GM12878 (cell line): ENCODE measurements at regions not wholly inside any gene's neighbourhood (a gene's known extent, or its start where the extent isn't known, plus 50 kb on each side); places are given as distances from the start of the nearest gene placed in this dataset.

Experiments used
- ATAC-seq: fragments of 200-7000 bp; cut with Tn5 transposase; 3 replicates; pipeline ENCODE4 v1.9.1; 2020; ENCODE audit warnings: mild to moderate bottlenecking, moderate library complexity
- BruUV-seq: library from RNA; stranded (reverse); fragments of 400-500 nt; replicated peaks from 2 replicates; lab custom pipeline; 2021; lab: Mats Ljungman, UMichigan
- CTCF ChIA-PET: fragments of 300-600 bp; sonication (Branson Sonifier 250); formaldehyde crosslinking; extraction: SDS; loops from one replicate; lab custom pipeline; 2021; ENCODE audit warnings: inconsistent platforms; lab: Yijun Ruan, JAX
- POLR2A ChIA-PET: fragments of 350-600 bp; formaldehyde crosslinking; extraction: SDS; loops from one replicate; lab custom pipeline; 2021; ENCODE audit warnings: inconsistent platforms; lab: Charles Lee
- RAD21 ChIA-PET: fragments of 300-600 bp; sonication (Branson Sonifier 250); formaldehyde crosslinking; loops from one replicate; lab custom pipeline; 2023; ENCODE audit warnings: antibody characterized with exemption; ENCODE audit not compliant: unreplicated experiment; lab: Charles Lee
- SMC1A ChIA-PET: fragments of 300-600 bp; sonication (Branson Sonifier 250); formaldehyde crosslinking; loops from one replicate; lab custom pipeline; 2023; ENCODE audit not compliant: unreplicated experiment, uncharacterized antibody; lab: Charles Lee
- DNase-seq: peaks from one replicate; pipeline ENCODE4 v3.0.0-alpha.2; 2011; ENCODE audit warnings: low read depth, low spot score
- FAIRE-seq: peaks from 3 replicates; lab custom pipeline; 2011; peaks lifted over from hg19 to GRCh38; lab: Jason Lieb, UNC
- H2AFZ ChIP-seq: 2 replicates; pipeline ENCODE4 v1.6.0; 2011; ENCODE audit warnings: low read depth, low read length, control low read depth; ENCODE audit not compliant: control insufficient read depth
- H3K27ac ChIP-seq: 2 replicates; pipeline ENCODE4 v1.5.1; 2011; ENCODE audit warnings: control low read depth; ENCODE audit not compliant: control insufficient read depth, insufficient read depth
- H3K27me3 ChIP-seq, 2 experiments: replicated peaks in 1 of 2; 2 replicates each; pipeline versions ENCODE4 v1.6.0 to v1.6.1; 2011; ENCODE audit warnings: low read length in 1 of 2; ENCODE audit not compliant: control insufficient read depth in 2 of 2, insufficient read depth in 2 of 2
- H3K36me3 ChIP-seq, 2 experiments: 2 replicates each; pipeline ENCODE4 v1.5.1; 2011; ENCODE audit warnings: low read length in 1 of 2; ENCODE audit not compliant: control insufficient read depth in 2 of 2, insufficient read depth in 2 of 2
- H3K4me1 ChIP-seq: 2 replicates; pipeline ENCODE4 v1.6.1; 2011; ENCODE audit warnings: mild to moderate bottlenecking, low read length, moderate library complexity, mixed read lengths; ENCODE audit not compliant: control insufficient read depth, insufficient read depth
- H3K4me2 ChIP-seq: 2 replicates; pipeline ENCODE4 v1.6.0; 2011; ENCODE audit warnings: control low read depth; ENCODE audit not compliant: control insufficient read depth, insufficient read depth
- H3K4me3 ChIP-seq: fragments of 200-600 bp; sonication (generic); 2 replicates; pipeline ENCODE4 v1.5.1; 2016
- H3K79me2 ChIP-seq: 2 replicates; pipeline ENCODE4 v1.6.0; 2011; ENCODE audit warnings: low read length; ENCODE audit not compliant: control insufficient read depth, insufficient read depth
- H3K9ac ChIP-seq: 2 replicates; pipeline ENCODE4 v1.8.0; 2011; ENCODE audit warnings: low read length, control low read depth, mixed read lengths; ENCODE audit not compliant: control insufficient read depth, insufficient read depth
- H3K9me3 ChIP-seq: replicated peaks from 3 replicates; pipeline ENCODE4 v1.5.1; 2011; ENCODE audit warnings: mild to moderate bottlenecking, low read length; ENCODE audit not compliant: control insufficient read depth, insufficient read depth
- H4K20me1 ChIP-seq: 2 replicates; pipeline ENCODE4 v1.6.0; 2011; ENCODE audit not compliant: control insufficient read depth, insufficient read depth
- EZH2 ChIP-seq: IDR thresholded peaks from 2 replicates; pipeline ENCODE4 v1.6.1; 2012; ENCODE audit warnings: low read depth, mild to moderate bottlenecking, control low read depth, inconsistent platforms, low read length, borderline replicate concordance; ENCODE audit not compliant: control insufficient read depth
- KAT2A ChIP-seq: conservative IDR thresholded peaks from 2 replicates; pipeline ENCODE4 v1.6.1; 2011; ENCODE audit warnings: low read depth, low read length; ENCODE audit not compliant: control insufficient read depth
- MEF2A ChIP-seq: IDR thresholded peaks from 2 replicates; pipeline ENCODE4 v1.6.1; 2011; ENCODE audit warnings: low read depth, mild to moderate bottlenecking, low read length, moderate library complexity; ENCODE audit not compliant: insufficient read depth
- MXI1 ChIP-seq: fragments of 150-350 bp; IDR thresholded peaks from 2 replicates; pipeline ENCODE4 v1.6.1; 2011; ENCODE audit warnings: low read depth, mild to moderate bottlenecking, inconsistent platforms, low read length, improper control_type of control experiment
- NFXL1 ChIP-seq: fragments of 450-650 bp; IDR thresholded peaks from 2 replicates; pipeline ENCODE4 v1.6.1; 2017; ENCODE audit warnings: antibody characterized with exemption, mild to moderate bottlenecking, borderline replicate concordance
- NFYA ChIP-seq: IDR thresholded peaks from 2 replicates; pipeline ENCODE4 v1.6.1; 2011; ENCODE audit warnings: low read depth, mild to moderate bottlenecking, low read length, improper control_type of control experiment, borderline replicate concordance
- RAD21 ChIP-seq: IDR thresholded peaks from 2 replicates; pipeline ENCODE4 v1.6.1; 2011; ENCODE audit warnings: mild to moderate bottlenecking, low read depth, low read length, moderate library complexity; ENCODE audit not compliant: insufficient read depth
- SMAD5 ChIP-seq: IDR thresholded peaks from 2 replicates; pipeline ENCODE4 v1.6.1; 2016; ENCODE audit warnings: antibody characterized with exemption, low read depth
- SUZ12 ChIP-seq: fragments of 200-600 bp; sonication (generic); IDR thresholded peaks from one replicate; pipeline ENCODE4 v1.6.1; 2018; ENCODE audit warnings: antibody characterized with exemption, mild to moderate bottlenecking; ENCODE audit not compliant: unreplicated experiment
- TCF12 ChIP-seq: IDR thresholded peaks from 2 replicates; pipeline ENCODE4 v1.6.1; 2011; ENCODE audit warnings: low read depth, mild to moderate bottlenecking, low read length
- WGBS: methylation state at CpG from one replicate; pipeline ENCODE4 v1.1.6; 2016; ENCODE audit warnings: low lambda C conversion rate; ENCODE audit not compliant: insufficient replicate concordance, insufficient coverage; ENCODE audit errors: missing lambda C conversion rate; 5-methylcytosine and 5-hydroxymethylcytosine counted together
- in situ Hi-C: fragments of 300-500 bp; cut with MboI; formaldehyde crosslinking; loops from 9 replicates; pipeline ENCODE4 v1.14.3; 2018; ENCODE audit warnings: mixed read lengths
- intact Hi-C: fragments of 100-400 bp; cut with micrococcal nuclease; formaldehyde crosslinking; loops from one replicate; pipeline ENCODE4 v1.14.2; 2022; ENCODE audit not compliant: unreplicated experiment
- TF ChIP-seq, protein P1 (sequence below): IDR thresholded peaks from 2 replicates; pipeline ENCODE4 v1.6.1; 2011; ENCODE audit warnings: mild to moderate bottlenecking, low read depth, low read length, moderate library complexity; ENCODE audit not compliant: insufficient replicate concordance
- TF ChIP-seq, protein P2 (sequence below): fragments of 450-650 bp; IDR thresholded peaks from 2 replicates; pipeline ENCODE4 v1.6.1; 2017; ENCODE audit warnings: mild to moderate bottlenecking, low read depth, inconsistent platforms; ENCODE audit not compliant: poor library complexity, severe bottlenecking
- TF ChIP-seq, protein P3 (sequence below): IDR thresholded peaks from 2 replicates; pipeline ENCODE4 v1.6.1; 2011; ENCODE audit warnings: low read depth, low read length, improper control_type of control experiment, borderline replicate concordance
- TF ChIP-seq, protein P4 (sequence below): fragments of 450-650 bp; IDR thresholded peaks from 2 replicates; pipeline ENCODE4 v1.6.1; 2017; ENCODE audit warnings: borderline replicate concordance
- TF ChIP-seq, protein P5 (sequence below): fragments of 450-650 bp; formaldehyde crosslinking; IDR thresholded peaks from 2 replicates; pipeline ENCODE4 v1.4.0; 2020; ENCODE audit warnings: mild to moderate bottlenecking, moderate library complexity

DNA sequence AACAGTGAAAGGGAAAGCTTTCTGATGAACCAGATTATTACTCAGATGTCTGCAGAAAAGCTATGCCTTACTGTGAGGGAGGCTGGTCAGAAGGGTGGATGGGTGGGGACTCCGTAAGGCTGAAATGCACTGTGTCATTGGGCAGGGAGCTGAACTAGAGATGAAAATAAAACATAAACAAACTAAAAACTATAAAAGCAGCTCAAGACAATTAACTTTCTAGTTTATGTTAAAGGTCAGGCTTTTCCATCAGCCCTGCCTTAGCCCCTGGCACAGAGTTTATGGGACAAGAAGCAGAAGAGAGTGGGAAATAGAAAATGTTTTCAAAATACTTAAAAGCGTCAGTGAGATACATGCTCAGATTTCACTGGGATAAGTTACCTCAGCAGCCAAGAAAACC is 310.0 kb upstream of the UBE2E2 start:
- H3K9me3 ChIP-seq, result no peaks in the 10 kb centered on the region
- H3K4me3 ChIP-seq, result no peak overlapping the region
- no TSS peak for BruUV-seq
- no peak overlapping the region for H2AFZ ChIP-seq
- ATAC-seq (no peak), FAIRE-seq (no peak), DNase-seq (no peak)
- H3K79me2 ChIP-seq, result no peaks in the 10 kb centered on the region
- H3K36me3 ChIP-seq, result no peaks in the 10 kb centered on the region
- no peaks in the 10 kb centered on the region for H4K20me1 ChIP-seq
- intact Hi-C loops, result no loop called here
- ChIA-PET CTCF (no interaction called here), POLR2A (no interaction called here), RAD21 (interaction anchor here (0.6 kb wide), 1 partner anchor 444 kb away, joined by 3 read pairs; no protein-coding TSS in a partner anchor), SMC1A (no interaction called here)
- H3K27ac ChIP-seq, result no peak overlapping the region
- no peaks in the 10 kb centered on the region for H3K4me1 ChIP-seq
- in situ Hi-C loops, result no loop called here
- H3K27me3 ChIP-seq, result no peaks in the 10 kb centered on the region
- no peak overlapping the region for H3K9ac ChIP-seq
- no peak overlapping the region for H3K4me2 ChIP-seq
- 74% methylated on average over 2 of the region's 2 CpGs for WGBS
- TF ChIP-seq, protein P1, sequence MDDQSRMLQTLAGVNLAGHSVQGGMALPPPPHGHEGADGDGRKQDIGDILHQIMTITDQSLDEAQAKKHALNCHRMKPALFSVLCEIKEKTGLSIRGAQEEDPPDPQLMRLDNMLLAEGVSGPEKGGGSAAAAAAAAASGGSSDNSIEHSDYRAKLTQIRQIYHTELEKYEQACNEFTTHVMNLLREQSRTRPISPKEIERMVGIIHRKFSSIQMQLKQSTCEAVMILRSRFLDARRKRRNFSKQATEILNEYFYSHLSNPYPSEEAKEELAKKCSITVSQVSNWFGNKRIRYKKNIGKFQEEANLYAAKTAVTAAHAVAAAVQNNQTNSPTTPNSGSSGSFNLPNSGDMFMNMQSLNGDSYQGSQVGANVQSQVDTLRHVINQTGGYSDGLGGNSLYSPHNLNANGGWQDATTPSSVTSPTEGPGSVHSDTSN, result no peak
- no peak for TF ChIP-seq MXI1
- no peak for TF ChIP-seq TCF12
- TF ChIP-seq RAD21, result no peak
- TF ChIP-seq MEF2A, result no peak
- TF ChIP-seq NFYA, result no peak
- TF ChIP-seq NFXL1, result no peak
- no peak for TF ChIP-seq SUZ12
- TF ChIP-seq, protein P2, sequence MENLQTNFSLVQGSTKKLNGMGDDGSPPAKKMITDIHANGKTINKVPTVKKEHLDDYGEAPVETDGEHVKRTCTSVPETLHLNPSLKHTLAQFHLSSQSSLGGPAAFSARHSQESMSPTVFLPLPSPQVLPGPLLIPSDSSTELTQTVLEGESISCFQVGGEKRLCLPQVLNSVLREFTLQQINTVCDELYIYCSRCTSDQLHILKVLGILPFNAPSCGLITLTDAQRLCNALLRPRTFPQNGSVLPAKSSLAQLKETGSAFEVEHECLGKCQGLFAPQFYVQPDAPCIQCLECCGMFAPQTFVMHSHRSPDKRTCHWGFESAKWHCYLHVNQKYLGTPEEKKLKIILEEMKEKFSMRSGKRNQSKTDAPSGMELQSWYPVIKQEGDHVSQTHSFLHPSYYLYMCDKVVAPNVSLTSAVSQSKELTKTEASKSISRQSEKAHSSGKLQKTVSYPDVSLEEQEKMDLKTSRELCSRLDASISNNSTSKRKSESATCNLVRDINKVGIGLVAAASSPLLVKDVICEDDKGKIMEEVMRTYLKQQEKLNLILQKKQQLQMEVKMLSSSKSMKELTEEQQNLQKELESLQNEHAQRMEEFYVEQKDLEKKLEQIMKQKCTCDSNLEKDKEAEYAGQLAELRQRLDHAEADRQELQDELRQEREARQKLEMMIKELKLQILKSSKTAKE, result no peak
- TF ChIP-seq, protein P3, sequence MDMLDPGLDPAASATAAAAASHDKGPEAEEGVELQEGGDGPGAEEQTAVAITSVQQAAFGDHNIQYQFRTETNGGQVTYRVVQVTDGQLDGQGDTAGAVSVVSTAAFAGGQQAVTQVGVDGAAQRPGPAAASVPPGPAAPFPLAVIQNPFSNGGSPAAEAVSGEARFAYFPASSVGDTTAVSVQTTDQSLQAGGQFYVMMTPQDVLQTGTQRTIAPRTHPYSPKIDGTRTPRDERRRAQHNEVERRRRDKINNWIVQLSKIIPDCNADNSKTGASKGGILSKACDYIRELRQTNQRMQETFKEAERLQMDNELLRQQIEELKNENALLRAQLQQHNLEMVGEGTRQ, result no peak
- no peak for TF ChIP-seq KAT2A
- TF ChIP-seq, protein P4, sequence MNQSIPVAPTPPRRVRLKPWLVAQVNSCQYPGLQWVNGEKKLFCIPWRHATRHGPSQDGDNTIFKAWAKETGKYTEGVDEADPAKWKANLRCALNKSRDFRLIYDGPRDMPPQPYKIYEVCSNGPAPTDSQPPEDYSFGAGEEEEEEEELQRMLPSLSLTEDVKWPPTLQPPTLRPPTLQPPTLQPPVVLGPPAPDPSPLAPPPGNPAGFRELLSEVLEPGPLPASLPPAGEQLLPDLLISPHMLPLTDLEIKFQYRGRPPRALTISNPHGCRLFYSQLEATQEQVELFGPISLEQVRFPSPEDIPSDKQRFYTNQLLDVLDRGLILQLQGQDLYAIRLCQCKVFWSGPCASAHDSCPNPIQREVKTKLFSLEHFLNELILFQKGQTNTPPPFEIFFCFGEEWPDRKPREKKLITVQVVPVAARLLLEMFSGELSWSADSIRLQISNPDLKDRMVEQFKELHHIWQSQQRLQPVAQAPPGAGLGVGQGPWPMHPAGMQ, result no peak
- TF ChIP-seq SMAD5, result no peak
- no peak for TF ChIP-seq EZH2
- TF ChIP-seq, protein P5, sequence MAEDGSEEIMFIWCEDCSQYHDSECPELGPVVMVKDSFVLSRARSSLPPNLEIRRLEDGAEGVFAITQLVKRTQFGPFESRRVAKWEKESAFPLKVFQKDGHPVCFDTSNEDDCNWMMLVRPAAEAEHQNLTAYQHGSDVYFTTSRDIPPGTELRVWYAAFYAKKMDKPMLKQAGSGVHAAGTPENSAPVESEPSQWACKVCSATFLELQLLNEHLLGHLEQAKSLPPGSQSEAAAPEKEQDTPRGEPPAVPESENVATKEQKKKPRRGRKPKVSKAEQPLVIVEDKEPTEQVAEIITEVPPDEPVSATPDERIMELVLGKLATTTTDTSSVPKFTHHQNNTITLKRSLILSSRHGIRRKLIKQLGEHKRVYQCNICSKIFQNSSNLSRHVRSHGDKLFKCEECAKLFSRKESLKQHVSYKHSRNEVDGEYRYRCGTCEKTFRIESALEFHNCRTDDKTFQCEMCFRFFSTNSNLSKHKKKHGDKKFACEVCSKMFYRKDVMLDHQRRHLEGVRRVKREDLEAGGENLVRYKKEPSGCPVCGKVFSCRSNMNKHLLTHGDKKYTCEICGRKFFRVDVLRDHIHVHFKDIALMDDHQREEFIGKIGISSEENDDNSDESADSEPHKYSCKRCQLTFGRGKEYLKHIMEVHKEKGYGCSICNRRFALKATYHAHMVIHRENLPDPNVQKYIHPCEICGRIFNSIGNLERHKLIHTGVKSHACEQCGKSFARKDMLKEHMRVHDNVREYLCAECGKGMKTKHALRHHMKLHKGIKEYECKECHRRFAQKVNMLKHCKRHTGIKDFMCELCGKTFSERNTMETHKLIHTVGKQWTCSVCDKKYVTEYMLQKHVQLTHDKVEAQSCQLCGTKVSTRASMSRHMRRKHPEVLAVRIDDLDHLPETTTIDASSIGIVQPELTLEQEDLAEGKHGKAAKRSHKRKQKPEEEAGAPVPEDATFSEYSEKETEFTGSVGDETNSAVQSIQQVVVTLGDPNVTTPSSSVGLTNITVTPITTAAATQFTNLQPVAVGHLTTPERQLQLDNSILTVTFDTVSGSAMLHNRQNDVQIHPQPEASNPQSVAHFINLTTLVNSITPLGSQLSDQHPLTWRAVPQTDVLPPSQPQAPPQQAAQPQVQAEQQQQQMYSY (CRISPR knock-in tag), result no peak
